Sigmoid colon (tissue), 6 donors: ENCODE measurements at regions not wholly inside any gene's neighbourhood (a gene's known extent, or its start where the extent isn't known, plus 50 kb on each side); places are given as distances from the start of the nearest gene placed in this dataset.

Experiments used
- DNase-seq: peaks from one replicate; pipeline ENCODE4 v3.0.0-alpha.2; 2019
- H3K27ac ChIP-seq, 4 donors: fragments of 200-600 bp; sonication (generic); one replicate each; pipeline ENCODE4 v1.5.1; 2016 to 2019; ENCODE audit warnings: mild to moderate bottlenecking in 1 of 4
- H3K27me3 ChIP-seq, 3 donors: fragments of 200-600 bp; sonication (generic); one replicate each; pipeline ENCODE4 v1.5.1; 2019; ENCODE audit warnings: mild to moderate bottlenecking in 1 of 3
- H3K36me3 ChIP-seq, 4 donors: fragments of 200-600 bp; sonication (generic); one replicate each; pipeline ENCODE4 v1.5.1; 2016 to 2019
- H3K4me1 ChIP-seq, 4 donors: fragments of 200-600 bp; sonication (generic); one replicate each; pipeline ENCODE4 v1.5.1; 2017 to 2019
- H3K4me3 ChIP-seq, 4 donors: fragments of 200-600 bp; sonication (generic); one replicate each; pipeline ENCODE4 v1.5.1; 2017 to 2019; ENCODE audit warnings: mild to moderate bottlenecking in 2 of 4, moderate library complexity in 1 of 4
- H3K9me3 ChIP-seq, 4 donors: fragments of 200-600 bp in 3 of 4; sonication (generic) in 3 of 4; one replicate each; pipeline versions ENCODE4 v1.5.1 to v1.6.1; 2013 to 2019
- CTCF ChIP-seq, 4 experiments: fragments of 450-650 bp in 3 of 4; fragments of 200-600 bp in 1 of 4; IDR thresholded peaks; one replicate each; pipeline ENCODE4 v1.5.1; 2016 to 2019; ENCODE audit warnings: antibody characterized with exemption in 4 of 4, mild to moderate bottlenecking in 3 of 4, moderate library complexity in 2 of 4
- EP300 ChIP-seq, 4 donors: sonication (generic); formaldehyde crosslinking; IDR thresholded peaks; one replicate each; pipeline ENCODE4 v1.6.1; 2017; ENCODE audit warnings: antibody characterized with exemption in 4 of 4
- POLR2A ChIP-seq, 2 donors: fragments of 450-650 bp; IDR thresholded peaks; one replicate each; pipeline ENCODE4 v1.6.1; 2016; ENCODE audit warnings: antibody characterized with exemption in 2 of 2, mild to moderate bottlenecking in 2 of 2, moderate library complexity in 2 of 2
- POLR2AphosphoS5 ChIP-seq, 4 donors: sonication (generic); formaldehyde crosslinking; IDR thresholded peaks; one replicate each; pipeline ENCODE4 v1.6.1; 2017; ENCODE audit warnings: antibody characterized with exemption in 4 of 4
- WGBS, 2 donors: extraction: QIAGEN DNeasy Blood & Tissue Kit; methylation state at CpG; one replicate each; pipeline ENCODE4 v1.1.7; 2013; 5-methylcytosine and 5-hydroxymethylcytosine counted together
- intact Hi-C: fragments of 100-400 bp; cut with DNase I; formaldehyde crosslinking; loops from one replicate; pipeline ENCODE4 v1.15.1; 2023
- donor health status: healthy with polysubstance abuse.
- donor health status: healthy.

GRCh38 chr7:16223963-16224707, 197.2 kb downstream of the CRPPA start:
- DNase-seq = no peak
- no peak for TF ChIP-seq POLR2AphosphoS5 (IDR thresholded peaks at IDR 0.05)
- TF ChIP-seq POLR2A (IDR thresholded peaks at IDR 0.05) = no peak
- no peak for TF ChIP-seq EP300 (IDR thresholded peaks at IDR 0.05)
- no peak for TF ChIP-seq CTCF (IDR thresholded peaks at IDR 0.05)
- WGBS, 2 donors = 70 to 84% methylated on average over 8 of the region's 8 CpGs
- no peaks in the 10 kb centered on the region for H3K4me1 ChIP-seq
- intact Hi-C loops = no loop called here
- H3K4me3 ChIP-seq = no peak overlapping the region
- H3K9me3 ChIP-seq = no peaks in the 10 kb centered on the region
- no peak overlapping the region for H3K27ac ChIP-seq
- no peaks in the 10 kb centered on the region for H3K36me3 ChIP-seq
- H3K27me3 ChIP-seq = no peaks in the 10 kb centered on the region

- Histone ChIP-seq H3K27ac (no peak overlapping the region), H3K27me3 (no peaks in the 10 kb centered on the region), H3K4me1 (no peaks in the 10 kb centered on the region), H3K36me3 (no peaks in the 10 kb centered on the region), H3K9me3 (no peaks in the 10 kb centered on the region), H3K4me3 (no peak overlapping the region)
- WGBS, 2 donors = 15 to 61% methylated on average over 3 of the region's 3 CpGs
- intact Hi-C loops = no loop called here
- TF ChIP-seq EP300 (IDR thresholded peaks at IDR 0.05) = no peak
- TF ChIP-seq POLR2AphosphoS5 (IDR thresholded peaks at IDR 0.05) = no peak
- no peak for TF ChIP-seq POLR2A (IDR thresholded peaks at IDR 0.05)
- no peak for TF ChIP-seq CTCF (IDR thresholded peaks at IDR 0.05)
- no peak for DNase-seq
Observed at GRCh38 chr7:16212610-16213009, 208.7 kb downstream of the CRPPA start.

- H3K27ac ChIP-seq = no peak overlapping the region
- no peaks in the 10 kb centered on the region for H3K4me1 ChIP-seq
- H3K9me3 ChIP-seq = no peaks in the 10 kb centered on the region
- intact Hi-C loops = no loop called here
- DNase-seq = no peak
- H3K27me3 ChIP-seq = no peaks in the 10 kb centered on the region
- TF ChIP-seq POLR2A (IDR thresholded peaks at IDR 0.05) = no peak
- TF ChIP-seq CTCF (IDR thresholded peaks at IDR 0.05) = no peak
- no peak for TF ChIP-seq EP300 (IDR thresholded peaks at IDR 0.05)
- no peak for TF ChIP-seq POLR2AphosphoS5 (IDR thresholded peaks at IDR 0.05)
- no peaks in the 10 kb centered on the region for H3K36me3 ChIP-seq
- WGBS, 2 donors = 56 to 68% methylated on average over 4 of the region's 4 CpGs
- no peak overlapping the region for H3K4me3 ChIP-seq
Observed at GRCh38 chr7:16212032-16212431, 209.3 kb downstream of the CRPPA start.

GRCh38 chr7:16211402-16211925, 209.9 kb downstream of the CRPPA start:
- Histone ChIP-seq H3K4me3 (no peak overlapping the region), H3K9me3 (no peaks in the 10 kb centered on the region), H3K36me3 (no peaks in the 10 kb centered on the region), H3K27ac (no peak overlapping the region), H3K4me1 (no peaks in the 10 kb centered on the region), H3K27me3 (no peaks in the 10 kb centered on the region)
- TF ChIP-seq EP300 (IDR thresholded peaks at IDR 0.05) = no peak
- no peak for TF ChIP-seq POLR2A (IDR thresholded peaks at IDR 0.05)
- TF ChIP-seq CTCF (IDR thresholded peaks at IDR 0.05) = no peak
- no peak for TF ChIP-seq POLR2AphosphoS5 (IDR thresholded peaks at IDR 0.05)
- intact Hi-C loops = no loop called here
- 33 to 73% methylated on average over 6 of the region's 6 CpGs for WGBS, 2 donors
- DNase-seq = no peak
